K562 (cell line): ENCODE measurements at regions not wholly inside any gene's neighbourhood (a gene's known extent, or its start where the extent isn't known, plus 50 kb on each side); places are given as distances from the start of the nearest gene placed in this dataset.

Source experiments
- ATAC-seq: fragments of 200-7000 bp; cut with Tn5 transposase; 3 replicates; pipeline ENCODE4 v1.9.1; 2020; ENCODE audit warnings: moderate library complexity
- BruUV-seq: library from RNA; stranded (reverse); fragments of 400-500 nt; replicated peaks from 2 replicates; lab custom pipeline; 2021; lab: Mats Ljungman, UMichigan
- CTCF ChIA-PET: fragments of 300-600 bp; formaldehyde crosslinking; extraction: SDS; loops from one replicate; lab custom pipeline; 2021; ENCODE audit warnings: low intra/inter-chr PET ratio; lab: Yijun Ruan, JAX
- POLR2A ChIA-PET: fragments of 300-600, 350-650 bp; sonication (Branson Sonifier 250); formaldehyde crosslinking; extraction: SDS; loops from one replicate; lab custom pipeline; 2021; ENCODE audit warnings: antibody characterized with exemption, inconsistent platforms; lab: Yijun Ruan, JAX
- DNase-seq, 4 experiments: peaks; one replicate each; pipeline versions ENCODE4 v3.0.0 to v3.0.0-alpha.2; 2011 to 2018; ENCODE audit warnings: low spot score in 3 of 4, mixed read lengths in 3 of 4; ENCODE audit errors: extremely low read depth in 1 of 4
- FAIRE-seq: peaks from 2 replicates; lab custom pipeline; 2011; peaks lifted over from hg19 to GRCh38; lab: Jason Lieb, UNC
- H2AFZ ChIP-seq: 2 replicates; pipeline ENCODE4 v1.6.0; 2011; ENCODE audit warnings: low read depth, low read length, control low read depth, inconsistent platforms
- H3K27ac ChIP-seq: fragments of 200-600 bp; 3 replicates; pipeline ENCODE4 v1.8.0; 2011; ENCODE audit warnings: low read depth, mild to moderate bottlenecking, control low read depth, inconsistent platforms, low read length, moderate library complexity, mixed read lengths; ENCODE audit errors: extremely low read depth
- H3K27me3 ChIP-seq, 2 experiments: fragments of 300-600 bp in 1 of 2; 2 replicates in 1 of 2; 3 replicates in 1 of 2; pipeline versions ENCODE4 v1.6.0 to v1.8.0; 2011; ENCODE audit warnings: inconsistent platforms in 2 of 2, low read length in 2 of 2, mild to moderate bottlenecking in 1 of 2, mixed read lengths in 1 of 2, moderate library complexity in 1 of 2; ENCODE audit not compliant: control insufficient read depth in 2 of 2, insufficient read depth in 2 of 2
- H3K36me3 ChIP-seq: fragments of 300-600 bp; 3 replicates; pipeline ENCODE4 v1.8.0; 2011; ENCODE audit warnings: mild to moderate bottlenecking, low read length, inconsistent platforms; ENCODE audit not compliant: control insufficient read depth, insufficient read depth
- H3K4me1 ChIP-seq, 2 experiments: fragments of 200-600 bp in 1 of 2; replicated peaks in 1 of 2; 2 replicates in 1 of 2; 3 replicates in 1 of 2; pipeline versions ENCODE4 v1.5.1 to v1.8.0; 2011; ENCODE audit warnings: inconsistent platforms in 2 of 2, low read length in 2 of 2, mild to moderate bottlenecking in 1 of 2, mixed read lengths in 1 of 2, moderate library complexity in 1 of 2; ENCODE audit not compliant: control insufficient read depth in 2 of 2, insufficient read depth in 2 of 2
- H3K4me2 ChIP-seq: 2 replicates; pipeline ENCODE4 v1.6.1; 2011; ENCODE audit warnings: low read length, control low read depth, inconsistent platforms, mixed read lengths; ENCODE audit not compliant: insufficient read depth
- H3K4me3 ChIP-seq: fragments of 200-600 bp; sonication (generic), shearing (Covaris generic); 2 replicates; pipeline ENCODE4 v1.5.1; 2016; ENCODE audit warnings: control low read depth, inconsistent platforms
- H3K79me2 ChIP-seq: fragments of 200-600 bp; 3 replicates; pipeline ENCODE4 v1.8.0; 2011; ENCODE audit warnings: low read length, inconsistent platforms; ENCODE audit not compliant: control insufficient read depth, insufficient read depth
- H3K9ac ChIP-seq, 2 experiments: 2 replicates each; pipeline versions ENCODE4 v1.6.0 to v1.6.1; 2011; ENCODE audit warnings: low read depth in 2 of 2, low read length in 2 of 2, control low read depth in 1 of 2, inconsistent platforms in 1 of 2, mild to moderate bottlenecking in 1 of 2, mixed read lengths in 1 of 2; ENCODE audit not compliant: insufficient read depth in 1 of 2
- H3K9me1 ChIP-seq: one replicate; pipeline ENCODE4 v1.6.0; 2011; ENCODE audit warnings: inconsistent platforms, mild to moderate bottlenecking, low read length, moderate library complexity; ENCODE audit not compliant: control insufficient read depth, insufficient read depth
- H3K9me3 ChIP-seq: replicated peaks from 2 replicates; pipeline ENCODE4 v1.5.1; 2011; ENCODE audit warnings: low read depth, low read length, inconsistent platforms; ENCODE audit not compliant: control insufficient read depth, insufficient read depth
- H4K20me1 ChIP-seq: replicated peaks from 2 replicates; pipeline ENCODE4 v1.6.1; 2011; ENCODE audit warnings: low read length, inconsistent platforms, mixed read lengths; ENCODE audit not compliant: control insufficient read depth, insufficient read depth
- DACH1 ChIP-seq: fragments of 450-650 bp; IDR thresholded peaks from 2 replicates; pipeline ENCODE4 v1.6.1; 2018; ENCODE audit not compliant: partially characterized antibody
- HDAC2 ChIP-seq: fragments of 450-650 bp; IDR thresholded peaks from 2 replicates; pipeline ENCODE4 v1.6.1; 2016; ENCODE audit warnings: mild to moderate bottlenecking
- YY1 ChIP-seq, 3 experiments: IDR thresholded peaks; 2 replicates each; pipeline ENCODE4 v1.6.1; 2011; ENCODE audit warnings: low read length in 2 of 3, mild to moderate bottlenecking in 2 of 3, moderate library complexity in 2 of 3, borderline replicate concordance in 1 of 3, control low read depth in 1 of 3, low read depth in 1 of 3; ENCODE audit not compliant: insufficient read depth in 3 of 3, insufficient replicate concordance in 2 of 3, control insufficient read depth in 1 of 3, insufficient read length in 1 of 3; ENCODE audit errors: extremely low read depth in 1 of 3
- ZNF79 ChIP-seq: fragments of 250-450 bp; sonication (Bioruptor Pico); IDR thresholded peaks from 2 replicates; pipeline ENCODE4 v1.4.0; 2020; ENCODE audit warnings: low read depth, mild to moderate bottlenecking, moderate library complexity
- WGBS: fragments of 100-300 bp; shearing (Covaris generic); methylation state at CpG from one replicate; pipeline ENCODE4 v1.1.6; 2016; ENCODE audit warnings: low coverage, mixed read lengths; ENCODE audit not compliant: insufficient coverage; ENCODE audit errors: missing lambda C conversion rate; 5-methylcytosine and 5-hydroxymethylcytosine counted together
- in situ Hi-C: fragments of 300-500 bp; cut with MboI; formaldehyde crosslinking; loops from 4 replicates; pipeline ENCODE4 v1.15.0; 2018; ENCODE audit warnings: inconsistent platforms, mixed read lengths
- intact Hi-C: fragments of 100-400 bp; cut with micrococcal nuclease; formaldehyde crosslinking; loops from 2 replicates; pipeline ENCODE4 v1.14.2; 2022
- TF ChIP-seq, protein P1 (sequence below): fragments of 250-450 bp; sonication (Bioruptor Pico); IDR thresholded peaks from 2 replicates; pipeline ENCODE4 v1.8.0; 2022; ENCODE audit warnings: inconsistent platforms

DNA sequence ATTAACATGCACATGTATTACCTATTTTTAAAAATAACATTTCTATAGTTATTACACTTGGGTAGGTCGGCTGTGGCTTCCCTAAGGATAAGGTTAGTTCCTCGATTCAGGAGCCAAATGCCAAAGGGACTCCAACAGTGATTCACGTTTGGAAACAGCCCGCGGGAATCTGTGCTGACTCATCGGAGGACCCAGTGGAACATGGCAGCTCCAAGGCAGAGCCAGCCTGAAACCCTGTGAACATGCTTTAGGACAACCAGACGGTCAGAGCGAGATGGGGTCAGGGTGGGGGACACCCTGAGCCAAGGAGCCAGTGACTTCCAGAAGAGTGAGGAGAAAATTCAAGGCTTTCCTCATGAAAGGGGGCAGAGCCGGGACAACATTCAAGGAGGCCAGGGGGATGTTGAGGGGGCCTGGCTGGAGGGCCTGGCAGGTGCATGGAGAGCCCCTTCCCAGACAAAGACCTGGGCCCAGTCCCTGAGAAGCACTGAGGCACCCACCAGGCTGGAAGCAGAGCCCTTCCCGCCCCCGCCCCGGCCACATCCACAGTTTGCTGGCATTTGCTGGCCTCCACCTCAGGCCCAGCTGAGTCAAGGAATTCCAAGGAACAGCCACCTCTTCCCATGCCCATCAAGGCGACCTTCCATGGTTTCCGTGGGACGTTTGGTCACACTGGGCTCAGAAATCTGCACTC lies 133.2 kb downstream of the SNX5 start:
- H3K79me2 ChIP-seq, result no peaks in the 10 kb centered on the region
- no peaks in the 10 kb centered on the region for H4K20me1 ChIP-seq
- H3K4me1 ChIP-seq, result no peaks in the 10 kb centered on the region
- 0% methylated on average over 10 of the region's 15 CpGs for WGBS
- no peaks in the 10 kb centered on the region for H3K9me3 ChIP-seq
- no peak for DNase-seq
- no peak overlapping the region for H3K27ac ChIP-seq
- POLR2A ChIA-PET, result interaction anchor here (0.6 kb wide), 1 partner anchor 1082 kb away, joined by 3 read pairs; no protein-coding TSS in a partner anchor
- no peaks in the 10 kb centered on the region for H3K9me1 ChIP-seq
- in situ Hi-C loops (no loop called here), intact Hi-C loops (no loop called here)
- CTCF ChIA-PET, result no interaction called here
- no peak overlapping the region for H3K4me2 ChIP-seq
- TF ChIP-seq ZNF79 (CRISPR knock-in tag) (no peak), DACH1 (no peak), YY1 (IDR thresholded peaks at IDR 0.05; ENCODE audit: borderline replicate concordance in 1 of 3, control insufficient read depth in 1 of 3, extremely low read depth in 1 of 3, insufficient read depth in 3 of 3, insufficient read length in 1 of 3, insufficient replicate concordance in 2 of 3, low read depth in 1 of 3, low read length in 2 of 3) (no peak), HDAC2 (no peak)
- TF ChIP-seq, protein P1, sequence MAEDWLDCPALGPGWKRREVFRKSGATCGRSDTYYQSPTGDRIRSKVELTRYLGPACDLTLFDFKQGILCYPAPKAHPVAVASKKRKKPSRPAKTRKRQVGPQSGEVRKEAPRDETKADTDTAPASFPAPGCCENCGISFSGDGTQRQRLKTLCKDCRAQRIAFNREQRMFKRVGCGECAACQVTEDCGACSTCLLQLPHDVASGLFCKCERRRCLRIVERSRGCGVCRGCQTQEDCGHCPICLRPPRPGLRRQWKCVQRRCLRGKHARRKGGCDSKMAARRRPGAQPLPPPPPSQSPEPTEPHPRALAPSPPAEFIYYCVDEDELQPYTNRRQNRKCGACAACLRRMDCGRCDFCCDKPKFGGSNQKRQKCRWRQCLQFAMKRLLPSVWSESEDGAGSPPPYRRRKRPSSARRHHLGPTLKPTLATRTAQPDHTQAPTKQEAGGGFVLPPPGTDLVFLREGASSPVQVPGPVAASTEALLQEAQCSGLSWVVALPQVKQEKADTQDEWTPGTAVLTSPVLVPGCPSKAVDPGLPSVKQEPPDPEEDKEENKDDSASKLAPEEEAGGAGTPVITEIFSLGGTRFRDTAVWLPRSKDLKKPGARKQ (CRISPR knock-in tag), result no peak
- FAIRE-seq, result no peak
- H3K27me3 ChIP-seq, result peaks cover 8 to 45% of the 10 kb centered on the region in 2 experiments; a peak in 4 of 5 replicates
- no peak overlapping the region for H3K9ac ChIP-seq
- no peaks in the 10 kb centered on the region for H3K36me3 ChIP-seq
- H2AFZ ChIP-seq, result no peak overlapping the region
- BruUV-seq, result no TSS peak
- H3K4me3 ChIP-seq, result no peak overlapping the region
- no peak for ATAC-seq
